Left ventricle myocardium inferior (tissue), 1 donor: ENCODE measurements at regions not wholly inside any gene's neighbourhood (a gene's known extent, or its start where the extent isn't known, plus 50 kb on each side); places are given as distances from the start of the nearest gene placed in this dataset.

Experiments used
- DNase-seq: peaks from one replicate; pipeline ENCODE4 v3.0.0-alpha.2; 2020
- H3K27ac ChIP-seq: fragments of 200-600 bp; replicated peaks from 2 replicates; pipeline ENCODE4 v1.8.0; 2021
- H3K27me3 ChIP-seq: fragments of 200-600 bp; 2 replicates; pipeline ENCODE4 v1.8.0; 2021; ENCODE audit warnings: low read depth
- H3K36me3 ChIP-seq: fragments of 200-600 bp; 2 replicates; pipeline ENCODE4 v1.8.0; 2021
- H3K4me1 ChIP-seq: fragments of 200-600 bp; 2 replicates; pipeline ENCODE4 v1.8.0; 2021
- H3K4me3 ChIP-seq: fragments of 200-600 bp; 2 replicates; pipeline ENCODE4 v1.8.0; 2021; ENCODE audit warnings: mild to moderate bottlenecking, moderate library complexity
- H3K9me3 ChIP-seq: fragments of 200-600 bp; replicated peaks from 2 replicates; pipeline ENCODE4 v1.8.0; 2021
- CTCF ChIP-seq: fragments of 200-600 bp; IDR thresholded peaks from 2 replicates; pipeline ENCODE4 v1.8.0; 2021; ENCODE audit warnings: antibody characterized with exemption, mild to moderate bottlenecking, borderline replicate concordance
- intact Hi-C: fragments of 100-400 bp; cut with micrococcal nuclease; formaldehyde crosslinking; loops from one replicate; pipeline ENCODE4 v1.11.0; 2022
- donor health status: DM: no; HTN: yes; CAD: no; lungs with severe emphysema.

GRCh38 chr15:60297047-60297446, 100.7 kb downstream of the ANXA2 start:
- no peak for TF ChIP-seq CTCF
- Histone ChIP-seq H3K4me1 (no peaks in the 10 kb centered on the region), H3K4me3 (no peak overlapping the region), H3K36me3 (no peaks in the 10 kb centered on the region), H3K27me3 (peaks cover 5% of the 10 kb centered on the region), H3K27ac (no peak overlapping the region), H3K9me3 (no peaks in the 10 kb centered on the region)
- intact Hi-C loops = no loop called here
- DNase-seq = no peak
